Peyer's patch (tissue), 4 donors: ENCODE measurements at regions not wholly inside any gene's neighbourhood (a gene's known extent, or its start where the extent isn't known, plus 50 kb on each side); places are given as distances from the start of the nearest gene placed in this dataset.

Experiments
- CTCF ChIP-seq, 6 experiments: fragments of 450-650 bp in 4 of 6; fragments of 200-600 bp in 2 of 6; sonication (generic) in 1 of 6; IDR thresholded peaks; one replicate each; pipeline ENCODE4 v1.5.1; 2017 to 2019; ENCODE audit warnings: antibody characterized with exemption in 6 of 6, mild to moderate bottlenecking in 3 of 6, moderate library complexity in 1 of 6
- POLR2A ChIP-seq, 2 donors: fragments of 450-650 bp; IDR thresholded peaks; one replicate each; pipeline ENCODE4 v1.5.1; 2017; ENCODE audit warnings: antibody characterized with exemption in 2 of 2, mild to moderate bottlenecking in 2 of 2, moderate library complexity in 2 of 2

GRCh38 chr1:112262316-112262715 lies 133.7 kb upstream of the CTTNBP2NL start:
- TF ChIP-seq CTCF (IDR thresholded peaks at IDR 0.05) (no peak), POLR2A (IDR thresholded peaks at IDR 0.05) (no peak)
